Prostate gland (tissue), 2 donors: ENCODE measurements at regions not wholly inside any gene's neighbourhood (a gene's known extent, or its start where the extent isn't known, plus 50 kb on each side); places are given as distances from the start of the nearest gene placed in this dataset.
"Not testable (repeated sequence)": the region's sequence is repeated elsewhere in the genome, so short reads cannot be mapped to it uniquely, and the experiment has no call there.

Source experiments
- CTCF ChIP-seq, 4 experiments: fragments of 200-600 bp in 2 of 4; fragments of 450-650 bp in 2 of 4; sonication (generic) in 2 of 4; IDR thresholded peaks; 1 replicate in 3 of 4; 2 replicates in 1 of 4; pipeline ENCODE4 v1.5.1; 2016 to 2019; ENCODE audit warnings: antibody characterized with exemption in 4 of 4, mild to moderate bottlenecking in 2 of 4, moderate library complexity in 2 of 4
- POLR2A ChIP-seq: fragments of 450-650 bp; IDR thresholded peaks from one replicate; pipeline ENCODE4 v1.6.1; 2016; ENCODE audit warnings: antibody characterized with exemption, mild to moderate bottlenecking

- not testable (repeated sequence) for TF ChIP-seq CTCF (IDR thresholded peaks at IDR 0.05); POLR2A
Measured at GRCh38 chr14:106475214-106475613, 948.8 kb downstream of the TMEM121 start.
